Activated CD4-positive, CD25-positive, alpha-beta regulatory T cell treated with anti-CD3 and anti-CD28 coated beads, Interleukin-2, amount 50 U/mL, for 24 hours (primary cell): ENCODE measurements at regions not wholly inside any gene's neighbourhood (a gene's known extent, or its start where the extent isn't known, plus 50 kb on each side); places are given as distances from the start of the nearest gene placed in this dataset.

Source experiments
- ATAC-seq, 2 donors: fragments of 150-1000 bp; cut with Tn5 transposase; one replicate each; pipeline ENCODE4 v1.10.0; 2021; ENCODE audit warnings: mild to moderate bottlenecking in 1 of 2, moderate library complexity in 1 of 2

- no peak for ATAC-seq
These were observed 408.6 kb downstream of the SOX9 start for GRCh38 chr17:72529386-72529785.

GRCh38 chr17:72530454-72530853, 409.6 kb downstream of the SOX9 start:
- no peak for ATAC-seq

GRCh38 chr17:72531729-72532128, 410.9 kb downstream of the SOX9 start:
- ATAC-seq = no peak

- ATAC-seq = no peak
These were observed 413.4 kb downstream of the SOX9 start for GRCh38 chr17:72534265-72534664.

- no peak for ATAC-seq
These were observed 414.0 kb downstream of the SOX9 start for GRCh38 chr17:72534776-72535175.

GRCh38 chr17:72535346-72535745, 414.5 kb downstream of the SOX9 start:
- no peak for ATAC-seq

- ATAC-seq = no peak
These were observed 415.0 kb downstream of the SOX9 start for GRCh38 chr17:72535779-72536178.

- no peak for ATAC-seq
These were observed 416.0 kb downstream of the SOX9 start for GRCh38 chr17:72536788-72537187.

- no peak for ATAC-seq
These were observed 417.6 kb downstream of the SOX9 start for GRCh38 chr17:72538443-72538842.

- ATAC-seq = no peak
These were observed 418.1 kb downstream of the SOX9 start for GRCh38 chr17:72538901-72539352.

- ATAC-seq = peak; percentile 48 to 68
These were observed 419.4 kb downstream of the SOX9 start for GRCh38 chr17:72539981-72540897.

GRCh38 chr17:72542317-72542716, 421.5 kb downstream of the SOX9 start:
- no peak for ATAC-seq

GRCh38 chr17:72545766-72546165, 424.9 kb downstream of the SOX9 start:
- ATAC-seq = no peak

- no peak for ATAC-seq
These were observed 432.4 kb downstream of the SOX9 start for GRCh38 chr17:72553051-72553755.

GRCh38 chr17:72554508-72554907, 433.7 kb downstream of the SOX9 start:
- ATAC-seq = no peak

GRCh38 chr17:72555052-72555451, 434.2 kb downstream of the SOX9 start:
- ATAC-seq = no peak

GRCh38 chr17:72556944-72557826, 436.4 kb downstream of the SOX9 start:
- peak; percentile 32 to 41 for ATAC-seq

- ATAC-seq = no peak
These were observed 438.2 kb downstream of the SOX9 start for GRCh38 chr17:72558971-72559476.

- peak; percentile 56 to 60 for ATAC-seq
These were observed 439.8 kb downstream of the SOX9 start for GRCh38 chr17:72560303-72561247.

- no peak for ATAC-seq
These were observed 440.4 kb downstream of the SOX9 start for GRCh38 chr17:72561266-72561665.

- no peak for ATAC-seq
These were observed 440.9 kb downstream of the SOX9 start for GRCh38 chr17:72561680-72562079.
